ENCODE measurements at regions not wholly inside any gene's neighbourhood (a gene's known extent, or its start where the extent isn't known, plus 50 kb on each side); places are given as distances from the start of the nearest gene placed in this dataset.

DNA sequence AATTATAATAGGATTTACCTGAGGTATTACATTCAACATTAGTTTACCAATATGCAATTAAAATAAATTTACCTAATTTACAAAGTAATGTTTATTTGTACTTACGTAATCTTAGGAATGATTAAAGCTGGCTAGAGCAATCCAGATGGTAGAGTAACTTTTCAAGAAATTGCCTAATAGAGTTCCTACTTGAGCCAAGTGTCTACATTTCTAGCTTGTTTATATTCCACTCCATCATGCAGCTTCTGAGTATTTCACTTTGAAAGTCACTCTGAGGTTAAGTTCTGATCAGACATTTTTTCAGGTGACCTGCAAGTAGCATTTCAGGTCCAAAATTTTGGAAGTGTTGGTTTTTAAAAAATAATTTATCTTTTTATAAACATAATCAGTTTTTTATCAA is 1080.7 kb downstream of the TRHDE start:
- no peak for DNase-seq (ENCODE audit: low read depth)

DNA sequence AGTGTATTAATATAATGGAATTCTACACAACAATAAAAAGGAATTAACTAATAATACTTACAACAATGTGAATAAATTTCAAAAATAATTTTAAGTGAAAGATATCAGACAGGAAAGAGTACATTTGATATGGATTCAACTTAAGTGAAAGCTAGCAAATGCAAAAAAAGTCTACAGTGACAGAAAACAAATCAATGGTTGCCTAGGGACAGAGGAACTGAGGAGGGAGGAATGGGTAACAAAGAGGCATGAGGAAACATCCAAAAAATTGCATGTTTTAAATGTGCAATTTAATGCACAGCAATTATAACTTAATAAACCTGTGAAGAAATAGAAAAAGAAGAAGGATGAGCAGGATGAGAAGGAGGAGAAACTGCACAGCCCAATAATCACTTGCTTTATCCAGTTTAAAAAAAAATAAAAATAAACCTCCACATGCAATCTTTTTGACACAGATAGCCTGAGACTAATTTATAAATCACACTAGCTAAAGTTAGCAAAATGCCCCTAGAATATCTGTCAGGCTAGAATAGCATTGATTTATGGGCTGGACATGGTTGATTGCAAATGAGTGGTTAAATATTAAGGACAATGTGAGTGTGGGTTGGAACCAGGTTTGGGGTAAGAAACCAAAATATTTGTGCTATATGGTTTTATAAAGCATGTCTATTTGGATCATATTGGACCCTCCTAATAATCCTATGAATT is 1089.1 kb downstream of the TRHDE start:
- DNase-seq (ENCODE audit: low read depth) = no peak

DNA sequence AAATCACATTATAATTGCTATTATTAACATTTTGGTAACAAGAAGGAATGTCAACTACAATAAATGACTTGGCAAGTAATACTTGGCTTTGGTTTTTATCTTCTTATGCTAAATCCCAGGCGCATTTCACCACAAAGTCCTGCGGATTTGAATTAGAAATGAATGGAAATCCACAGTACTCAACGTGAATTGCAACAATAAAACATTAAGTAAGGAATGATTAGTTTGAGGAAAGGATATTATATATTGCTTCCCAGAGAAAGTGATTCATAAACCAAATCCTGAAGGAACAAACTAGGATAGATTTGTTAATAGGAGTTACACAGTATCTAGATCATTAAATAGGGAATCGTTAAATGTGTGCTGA is 1089.7 kb downstream of the TRHDE start:
- no peak for DNase-seq (ENCODE audit: low read depth)

DNA sequence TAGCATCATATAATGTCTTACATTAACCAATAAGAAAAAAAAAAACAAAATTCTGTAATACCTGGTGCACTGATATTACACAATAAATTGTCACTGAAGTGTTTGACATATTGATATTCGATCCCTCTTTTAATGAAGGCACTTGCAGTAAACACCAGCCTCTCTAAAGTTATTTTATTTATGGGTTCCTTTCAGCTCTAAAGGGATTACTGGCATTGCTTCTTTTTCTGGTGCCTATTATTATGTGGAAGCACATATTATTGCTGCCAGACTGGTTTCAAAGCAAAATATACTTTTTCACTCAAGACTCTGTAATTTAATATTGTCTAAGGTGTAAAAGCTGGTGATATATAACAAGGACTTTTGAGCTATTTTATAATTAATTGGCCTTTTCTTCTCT is 1090.5 kb downstream of the TRHDE start:
- DNase-seq (ENCODE audit: low read depth) = no peak

GRCh38 chr12:73372856-73373255 is 1100.7 kb downstream of the TRHDE start:
- no peak for DNase-seq (ENCODE audit: low read depth)

- DNase-seq (ENCODE audit: low read depth) = no peak
Measured at GRCh38 chr12:73374360-73374759, 1102.2 kb downstream of the TRHDE start.

GRCh38 chr12:73383584-73384222 is 1111.5 kb downstream of the TRHDE start:
- no peak for DNase-seq (ENCODE audit: low read depth)

DNA sequence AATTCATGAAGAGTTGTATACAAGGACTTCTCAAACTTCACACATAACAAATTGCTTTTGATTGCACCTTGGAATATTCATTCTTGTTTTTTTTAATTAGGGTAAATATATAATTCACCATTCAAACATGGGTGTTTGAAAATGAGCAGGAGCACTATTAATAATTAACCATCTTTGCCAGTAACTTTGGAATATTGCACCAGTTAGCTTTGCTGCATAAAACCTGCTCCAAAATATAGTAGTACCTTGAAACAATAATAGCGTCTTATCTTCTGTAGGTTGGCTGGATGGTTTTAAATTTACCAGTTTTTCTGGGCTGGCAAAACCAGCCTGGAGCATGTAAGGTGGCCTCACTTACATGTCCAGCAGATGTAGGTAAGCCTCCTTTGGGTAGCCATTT is 1112.4 kb downstream of the TRHDE start:
- no peak for DNase-seq (ENCODE audit: low read depth)

DNA sequence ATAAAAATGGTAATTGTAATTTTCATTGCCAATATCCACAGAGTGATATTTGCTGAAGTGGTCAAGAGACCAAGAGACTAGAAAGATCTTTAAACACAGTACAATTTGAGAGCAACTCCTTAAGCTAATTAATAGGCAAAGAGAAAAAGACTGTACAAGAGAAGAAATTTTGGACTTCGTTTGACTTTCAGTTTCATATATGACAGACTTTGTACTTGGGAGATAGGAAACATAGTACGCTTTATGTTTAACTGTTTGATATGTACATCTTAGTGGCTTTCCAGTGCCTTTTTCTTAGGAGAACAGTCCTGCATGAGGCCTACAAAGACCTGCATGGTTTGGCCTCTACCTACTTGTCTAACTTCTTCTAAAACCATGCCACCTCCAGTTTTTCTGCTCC is 1118.1 kb downstream of the TRHDE start:
- no peak for DNase-seq (ENCODE audit: low read depth)

- no peak for DNase-seq (ENCODE audit: low read depth)
Measured at GRCh38 chr12:73413051-73413450, 1124.6 kb upstream of the ATXN7L3B start.

- no peak for DNase-seq (ENCODE audit: low read depth)
Measured at GRCh38 chr12:73413974-73414373, 1123.7 kb upstream of the ATXN7L3B start.

- DNase-seq (ENCODE audit: low read depth) = no peak
Measured at GRCh38 chr12:73414926-73415325, 1122.7 kb upstream of the ATXN7L3B start.

GRCh38 chr12:73418541-73418940 is 1119.1 kb upstream of the ATXN7L3B start:
- no peak for DNase-seq (ENCODE audit: low read depth)

GRCh38 chr12:73421832-73422231 is 1115.8 kb upstream of the ATXN7L3B start:
- DNase-seq (ENCODE audit: low read depth) = no peak

DNA sequence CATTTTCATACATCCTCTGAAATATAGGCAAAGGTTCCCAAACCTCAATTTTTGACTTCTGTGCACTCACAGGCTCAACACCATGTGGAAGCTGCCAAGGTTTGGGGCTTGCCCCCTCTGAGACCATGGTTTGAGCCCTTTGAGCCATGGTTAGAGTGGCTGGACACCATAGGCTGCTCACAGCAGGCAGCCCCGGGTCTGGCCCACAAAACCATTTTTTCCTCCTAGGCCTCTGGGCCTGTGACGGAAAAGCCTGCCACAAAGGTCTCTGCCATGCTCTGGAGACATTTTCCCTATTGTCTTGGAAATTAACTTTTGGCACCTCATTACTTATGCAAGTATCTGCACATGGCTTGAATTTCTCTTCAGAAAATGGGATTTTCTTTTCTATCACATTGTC is 1113.2 kb upstream of the ATXN7L3B start:
- no peak for DNase-seq (ENCODE audit: low read depth)

- DNase-seq (ENCODE audit: low read depth) = no peak
Measured at GRCh38 chr12:73445658-73446324, 1091.8 kb upstream of the ATXN7L3B start.

- no peak for DNase-seq (ENCODE audit: low read depth)
Measured at GRCh38 chr12:73452672-73453469, 1084.8 kb upstream of the ATXN7L3B start.

- no peak for DNase-seq (ENCODE audit: low read depth)
Measured at GRCh38 chr12:73460212-73460611, 1077.4 kb upstream of the ATXN7L3B start.

GRCh38 chr12:73465106-73465505 is 1072.5 kb upstream of the ATXN7L3B start:
- no peak for DNase-seq (ENCODE audit: low read depth)

- no peak for DNase-seq (ENCODE audit: low read depth)
Measured at GRCh38 chr12:73486256-73486655, 1051.4 kb upstream of the ATXN7L3B start.

- DNase-seq (ENCODE audit: low read depth) = no peak
Measured at GRCh38 chr12:73506611-73507010, 1031.0 kb upstream of the ATXN7L3B start.

DNA sequence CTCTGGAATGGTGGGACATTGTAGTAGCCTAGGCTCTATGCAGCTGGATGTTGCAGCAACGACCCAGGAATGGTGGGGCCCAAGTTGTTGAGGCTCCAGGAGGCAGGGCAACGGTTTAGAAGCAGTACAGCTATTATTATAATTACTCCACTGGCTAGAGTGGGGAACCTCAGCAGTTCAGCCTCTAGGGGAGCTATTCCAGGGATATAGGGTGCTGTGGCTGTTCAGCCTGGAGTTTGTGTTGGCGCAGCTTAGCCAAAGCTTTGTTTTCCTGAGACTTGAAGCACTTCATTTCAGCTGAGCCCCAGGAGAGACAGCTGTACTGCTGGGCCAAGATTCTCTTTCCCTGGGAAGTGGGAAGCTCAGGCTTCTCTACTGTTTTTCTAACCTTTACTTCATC is 1023.0 kb upstream of the ATXN7L3B start:
- DNase-seq (ENCODE audit: low read depth) = no peak

DNA sequence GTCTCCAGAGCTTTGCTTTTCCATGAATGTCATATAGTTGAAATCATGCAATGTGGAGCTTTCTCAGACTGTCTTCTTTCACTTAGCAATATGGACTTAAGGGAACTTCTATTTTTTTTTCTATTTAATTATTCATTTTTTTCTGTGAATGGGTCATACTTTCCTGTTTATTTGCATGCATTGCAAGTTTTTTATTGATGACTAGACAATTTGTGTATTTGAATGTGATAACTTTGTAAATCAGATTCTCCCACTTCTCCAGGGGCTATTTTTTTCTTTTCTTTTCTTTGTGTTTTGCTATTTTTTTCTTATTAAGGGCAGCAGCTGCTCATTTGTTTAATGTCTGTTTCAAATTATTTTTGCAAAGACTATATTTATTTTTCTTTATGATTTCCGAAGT is 1019.8 kb upstream of the ATXN7L3B start:
- DNase-seq (ENCODE audit: low read depth) = no peak
